Loucy (cell line): ENCODE measurements at regions not wholly inside any gene's neighbourhood (a gene's known extent, or its start where the extent isn't known, plus 50 kb on each side); places are given as distances from the start of the nearest gene placed in this dataset.

Experiments used
- EZH2phosphoT487 ChIP-seq: fragments of 200-600 bp; IDR thresholded peaks from 2 replicates; pipeline ENCODE4 v1.6.1; 2018; ENCODE audit warnings: antibody characterized with exemption, mild to moderate bottlenecking, moderate library complexity, borderline replicate concordance
- TF ChIP-seq, protein P1 (sequence below): fragments of 200-600 bp; sonication (generic); conservative IDR thresholded peaks from 2 replicates; pipeline ENCODE4 v1.5.1; 2014; ENCODE audit warnings: mild to moderate bottlenecking, antibody characterized with exemption, low read length

DNA sequence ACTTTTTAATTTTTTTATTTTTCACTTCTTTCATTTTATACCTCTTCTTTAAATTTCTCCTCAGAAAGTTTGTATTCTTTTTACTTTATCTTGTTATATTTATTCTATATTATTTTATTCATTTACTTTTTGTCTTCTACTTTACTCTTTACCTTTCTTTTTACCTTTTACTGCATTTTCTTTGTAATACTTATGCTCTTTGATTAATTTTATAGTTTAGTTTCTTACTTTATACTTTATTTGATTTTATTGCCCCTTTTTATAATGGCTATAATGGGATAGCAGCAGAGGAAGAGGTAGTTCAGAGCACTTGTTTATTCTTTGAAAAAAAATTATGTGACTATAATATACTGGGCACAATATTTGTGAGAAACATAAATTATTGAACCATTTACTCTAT lies 542.6 kb upstream of the SPRY2 start:
- TF ChIP-seq, protein P1, sequence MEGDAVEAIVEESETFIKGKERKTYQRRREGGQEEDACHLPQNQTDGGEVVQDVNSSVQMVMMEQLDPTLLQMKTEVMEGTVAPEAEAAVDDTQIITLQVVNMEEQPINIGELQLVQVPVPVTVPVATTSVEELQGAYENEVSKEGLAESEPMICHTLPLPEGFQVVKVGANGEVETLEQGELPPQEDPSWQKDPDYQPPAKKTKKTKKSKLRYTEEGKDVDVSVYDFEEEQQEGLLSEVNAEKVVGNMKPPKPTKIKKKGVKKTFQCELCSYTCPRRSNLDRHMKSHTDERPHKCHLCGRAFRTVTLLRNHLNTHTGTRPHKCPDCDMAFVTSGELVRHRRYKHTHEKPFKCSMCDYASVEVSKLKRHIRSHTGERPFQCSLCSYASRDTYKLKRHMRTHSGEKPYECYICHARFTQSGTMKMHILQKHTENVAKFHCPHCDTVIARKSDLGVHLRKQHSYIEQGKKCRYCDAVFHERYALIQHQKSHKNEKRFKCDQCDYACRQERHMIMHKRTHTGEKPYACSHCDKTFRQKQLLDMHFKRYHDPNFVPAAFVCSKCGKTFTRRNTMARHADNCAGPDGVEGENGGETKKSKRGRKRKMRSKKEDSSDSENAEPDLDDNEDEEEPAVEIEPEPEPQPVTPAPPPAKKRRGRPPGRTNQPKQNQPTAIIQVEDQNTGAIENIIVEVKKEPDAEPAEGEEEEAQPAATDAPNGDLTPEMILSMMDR: no peak
- no peak for TF ChIP-seq EZH2phosphoT487
